H1 (cell line): ENCODE measurements at regions not wholly inside any gene's neighbourhood (a gene's known extent, or its start where the extent isn't known, plus 50 kb on each side); places are given as distances from the start of the nearest gene placed in this dataset.

Experiments
- BCL11A ChIP-seq, 2 experiments: IDR thresholded peaks; one replicate each; pipeline ENCODE4 v1.6.1; 2011; ENCODE audit warnings: low read depth in 2 of 2, low read length in 2 of 2, mild to moderate bottlenecking in 2 of 2
- CBX5 ChIP-seq: fragments of 300-800, 300-1000 bp; sonication (generic); IDR thresholded peaks from 2 replicates; pipeline ENCODE4 v1.7.1; 2016; ENCODE audit warnings: antibody characterized with exemption, low read length, low read depth
- CTCF ChIP-seq, 3 experiments: IDR thresholded peaks; 1 replicate in 2 of 3; 2 replicates in 1 of 3; pipeline versions ENCODE4 v1.5.1 to v1.6.1; 2011; ENCODE audit warnings: low read length in 3 of 3, mild to moderate bottlenecking in 3 of 3, inconsistent platforms in 2 of 3, low read depth in 1 of 3, moderate library complexity in 1 of 3; ENCODE audit not compliant: insufficient read depth in 1 of 3; ENCODE audit errors: control extremely low read depth in 1 of 3
- KDM4A ChIP-seq: IDR thresholded peaks from one replicate; pipeline ENCODE4 v1.7.1; 2012; ENCODE audit warnings: low read depth, mild to moderate bottlenecking, moderate library complexity, low read length, inconsistent platforms; ENCODE audit not compliant: severe bottlenecking
- POLR2A ChIP-seq, 2 experiments: IDR thresholded peaks; 1 replicate in 1 of 2; 2 replicates in 1 of 2; pipeline ENCODE4 v1.6.1; 2011; ENCODE audit warnings: low read depth in 2 of 2, low read length in 2 of 2, mild to moderate bottlenecking in 2 of 2; ENCODE audit errors: control extremely low read depth in 1 of 2
- RAD21 ChIP-seq, 2 experiments: IDR thresholded peaks in 1 of 2; conservative IDR thresholded peaks in 1 of 2; 2 replicates each; pipeline ENCODE4 v1.6.1; 2011; ENCODE audit warnings: low read depth in 2 of 2, low read length in 2 of 2, improper control_type of control experiment in 1 of 2, inconsistent platforms in 1 of 2, mild to moderate bottlenecking in 1 of 2, moderate library complexity in 1 of 2
- SP2 ChIP-seq: IDR thresholded peaks from 2 replicates; pipeline ENCODE4 v1.6.1; 2012; ENCODE audit warnings: mild to moderate bottlenecking, low read length, inconsistent platforms
- SUZ12 ChIP-seq: fragments of 200-600 bp; sonication (generic); IDR thresholded peaks from 2 replicates; pipeline ENCODE4 v1.6.1; 2012; ENCODE audit warnings: mild to moderate bottlenecking, inconsistent platforms, low read length, moderate library complexity, mixed read lengths

GRCh38 chr17:26774291-26775218 lies 519.4 kb upstream of the WSB1 start:
- no peak for TF ChIP-seq KDM4A
- no peak for TF ChIP-seq CTCF (IDR thresholded peaks at IDR 0.05; ENCODE audit: control extremely low read depth in 1 of 3, insufficient read depth in 1 of 3, low read depth in 1 of 3, low read length in 3 of 3)
- no peak for TF ChIP-seq BCL11A (IDR thresholded peaks at IDR 0.05; ENCODE audit: low read depth in 2 of 2, low read length in 2 of 2)
- TF ChIP-seq RAD21 (IDR thresholded peaks at IDR 0.05 in 1 of 2, conservative IDR thresholded peaks at IDR 0.05 in 1 of 2; ENCODE audit: low read depth in 2 of 2, low read length in 2 of 2): no peak
- TF ChIP-seq POLR2A (IDR thresholded peaks at IDR 0.05; ENCODE audit: control extremely low read depth in 1 of 2, low read depth in 2 of 2, low read length in 2 of 2): no peak
- TF ChIP-seq CBX5: no peak
- no peak for TF ChIP-seq SUZ12
- no peak for TF ChIP-seq SP2
